Activated B cell treated with CpG ODN at 0.5 μM for 24 hours (primary cell): ENCODE measurements at regions not wholly inside any gene's neighbourhood (a gene's known extent, or its start where the extent isn't known, plus 50 kb on each side); places are given as distances from the start of the nearest gene placed in this dataset.

ENCODE experiments used
- ATAC-seq: fragments of 200-7000 bp; cut with Tn5 transposase; one replicate; pipeline ENCODE4 v1.10.0; 2021; ENCODE audit warnings: low read depth, mild to moderate bottlenecking, moderate library complexity
- CTCF ChIA-PET: fragments of 350-600 bp; sonication (Branson Sonifier 250); formaldehyde crosslinking; loops from one replicate; lab custom pipeline; 2021; ENCODE audit warnings: antibody characterized with exemption; lab: Charles Lee
- POLR2A ChIA-PET: fragments of 350-600 bp; sonication (Branson Sonifier 250); formaldehyde crosslinking; loops from one replicate; lab custom pipeline; 2021; ENCODE audit warnings: antibody characterized with exemption; lab: Charles Lee
- DNase-seq: peaks from one replicate; pipeline ENCODE4 v3.0.0; 2022
- H3K27ac Mint-ChIP-seq: one replicate; pipeline ENCODE4 v1.8.0; 2020; ENCODE audit warnings: mixed read lengths
- H3K27me3 Mint-ChIP-seq: one replicate; pipeline ENCODE4 v1.8.0; 2021; ENCODE audit warnings: mixed read lengths
- H3K36me3 Mint-ChIP-seq: one replicate; pipeline ENCODE4 v1.8.0; 2021; ENCODE audit warnings: low read depth, mixed read lengths
- H3K4me1 Mint-ChIP-seq: one replicate; pipeline ENCODE4 v1.8.0; 2021; ENCODE audit warnings: mixed read lengths
- H3K4me3 Mint-ChIP-seq: one replicate; pipeline ENCODE4 v1.8.0; 2020; ENCODE audit warnings: mild to moderate bottlenecking, mixed read lengths
- H3K9me3 Mint-ChIP-seq: one replicate; pipeline ENCODE4 v1.8.0; 2020; ENCODE audit warnings: mixed read lengths
- CTCF ChIP-seq: fragments of 200-600 bp; IDR thresholded peaks from one replicate; pipeline ENCODE4 v1.8.0; 2022; ENCODE audit warnings: antibody characterized with exemption, mild to moderate bottlenecking
- intact Hi-C: fragments of 100-400 bp; cut with micrococcal nuclease; formaldehyde crosslinking; loops from one replicate; pipeline ENCODE4 v1.15.1; 2024

GRCh38 chr2:173829727-173830126, 135.4 kb downstream of the SP3 start:
- Mint-ChIP-seq H3K36me3 (no peaks in the 10 kb centered on the region), H3K4me1 (no peaks in the 10 kb centered on the region), H3K4me3 (no peak overlapping the region), H3K27me3 (peaks cover 20% of the 10 kb centered on the region), H3K9me3 (no peaks in the 10 kb centered on the region), H3K27ac (no peak overlapping the region)
- ChIA-PET CTCF (no interaction called here), POLR2A (no interaction called here)
- intact Hi-C loops = no loop called here
- ATAC-seq (no peak), DNase-seq (no peak)
- TF ChIP-seq CTCF = no peak

- DNase-seq = no peak
- Mint-ChIP-seq H3K27me3 (peaks cover 20% of the 10 kb centered on the region), H3K27ac (no peak overlapping the region), H3K36me3 (no peaks in the 10 kb centered on the region), H3K9me3 (no peaks in the 10 kb centered on the region), H3K4me1 (no peaks in the 10 kb centered on the region), H3K4me3 (no peak overlapping the region)
- ChIA-PET CTCF (no interaction called here), POLR2A (no interaction called here)
- TF ChIP-seq CTCF = no peak
- no peak for ATAC-seq
- intact Hi-C loops = no loop called here
Observed at GRCh38 chr2:173830170-173830569, 135.0 kb downstream of the SP3 start.

- H3K27ac Mint-ChIP-seq = no peak overlapping the region
- no peak for DNase-seq
- H3K9me3 Mint-ChIP-seq = no peaks in the 10 kb centered on the region
- no peaks in the 10 kb centered on the region for H3K4me1 Mint-ChIP-seq
- CTCF ChIA-PET = no interaction called here
- intact Hi-C loops = no loop called here
- no peak for TF ChIP-seq CTCF
- H3K36me3 Mint-ChIP-seq = no peaks in the 10 kb centered on the region
- H3K4me3 Mint-ChIP-seq = no peak overlapping the region
- POLR2A ChIA-PET = no interaction called here
- ATAC-seq = no peak
- H3K27me3 Mint-ChIP-seq = peaks cover 13% of the 10 kb centered on the region
Observed at GRCh38 chr2:173831312-173832229, 133.6 kb downstream of the SP3 start.

GRCh38 chr2:173834141-173834540, 131.0 kb downstream of the SP3 start:
- ChIA-PET POLR2A (no interaction called here), CTCF (no interaction called here)
- ATAC-seq = no peak
- no peak for TF ChIP-seq CTCF
- peaks cover 4% of the 10 kb centered on the region for H3K27me3 Mint-ChIP-seq
- intact Hi-C loops = no loop called here
- no peaks in the 10 kb centered on the region for H3K36me3 Mint-ChIP-seq
- no peaks in the 10 kb centered on the region for H3K9me3 Mint-ChIP-seq
- H3K4me3 Mint-ChIP-seq = no peak overlapping the region
- no peak overlapping the region for H3K27ac Mint-ChIP-seq
- no peaks in the 10 kb centered on the region for H3K4me1 Mint-ChIP-seq
- DNase-seq = no peak

GRCh38 chr2:173835726-173836125, 129.4 kb downstream of the SP3 start:
- intact Hi-C loops = no loop called here
- DNase-seq (no peak), ATAC-seq (no peak)
- POLR2A ChIA-PET = no interaction called here
- no peak overlapping the region for H3K4me3 Mint-ChIP-seq
- H3K36me3 Mint-ChIP-seq = no peaks in the 10 kb centered on the region
- CTCF ChIA-PET = no interaction called here
- H3K4me1 Mint-ChIP-seq = no peaks in the 10 kb centered on the region
- no peaks in the 10 kb centered on the region for H3K9me3 Mint-ChIP-seq
- TF ChIP-seq CTCF = no peak
- H3K27me3 Mint-ChIP-seq = no peaks in the 10 kb centered on the region
- no peak overlapping the region for H3K27ac Mint-ChIP-seq
